Nephron progenitor cell (in vitro differentiated cells): ENCODE measurements at regions not wholly inside any gene's neighbourhood (a gene's known extent, or its start where the extent isn't known, plus 50 kb on each side); places are given as distances from the start of the nearest gene placed in this dataset.

Source experiments
- DNase-seq: peaks from one replicate; pipeline ENCODE4 v3.0.0; 2021
- H3K27ac Mint-ChIP-seq: 2 replicates; pipeline ENCODE4 v1.8.0; 2021; ENCODE audit warnings: mild to moderate bottlenecking, moderate library complexity, mixed read lengths
- H3K27me3 Mint-ChIP-seq: 2 replicates; pipeline ENCODE4 v1.8.0; 2021; ENCODE audit warnings: mild to moderate bottlenecking, low read depth, mixed read lengths; ENCODE audit not compliant: poor library complexity
- H3K36me3 Mint-ChIP-seq: 2 replicates; pipeline ENCODE4 v1.8.0; 2021; ENCODE audit warnings: low read depth, mixed read lengths
- H3K4me1 Mint-ChIP-seq: 2 replicates; pipeline ENCODE4 v1.8.0; 2021; ENCODE audit warnings: mixed read lengths
- H3K4me3 Mint-ChIP-seq: 2 replicates; pipeline ENCODE4 v1.8.0; 2021; ENCODE audit warnings: mild to moderate bottlenecking, moderate library complexity, mixed read lengths
- H3K9me3 Mint-ChIP-seq: 2 replicates; pipeline ENCODE4 v1.8.0; 2021; ENCODE audit warnings: mild to moderate bottlenecking, moderate library complexity, mixed read lengths
- CTCF ChIP-seq: fragments of 200-600 bp; sonication (generic); IDR thresholded peaks from 2 replicates; pipeline ENCODE4 v1.5.0; 2021; ENCODE audit warnings: antibody characterized with exemption

- TF ChIP-seq CTCF: no peak
- Mint-ChIP-seq H3K36me3 (no peaks in the 10 kb centered on the region), H3K27me3 (no peaks in the 10 kb centered on the region), H3K4me3 (no peak overlapping the region), H3K4me1 (no peaks in the 10 kb centered on the region), H3K9me3 (no peaks in the 10 kb centered on the region), H3K27ac (no peak overlapping the region)
- DNase-seq: no peak
Measured at GRCh38 chr2:147100406-147101035, 744.3 kb upstream of the ACVR2A start.

DNA sequence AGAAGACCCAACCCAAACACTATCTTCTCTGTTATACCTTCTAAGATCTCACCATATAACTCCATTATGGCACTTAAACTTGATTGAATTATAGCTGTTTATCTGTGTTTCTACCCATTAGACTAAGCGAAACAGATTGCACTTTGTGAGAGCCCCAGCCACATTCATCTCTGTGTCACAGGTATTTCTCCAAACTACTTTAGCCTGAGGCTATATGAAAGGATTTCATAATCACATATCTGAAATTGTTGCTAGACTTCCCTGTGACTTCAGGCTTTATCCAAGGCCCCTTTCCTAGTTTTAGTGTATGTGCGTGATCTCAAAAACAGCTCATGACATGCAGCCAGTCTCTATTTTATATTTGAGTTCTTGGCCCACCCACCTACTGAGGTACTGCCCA, 745.0 kb upstream of the ACVR2A start:
- no peaks in the 10 kb centered on the region for H3K4me1 Mint-ChIP-seq
- no peak overlapping the region for H3K27ac Mint-ChIP-seq
- no peak for TF ChIP-seq CTCF
- no peaks in the 10 kb centered on the region for H3K36me3 Mint-ChIP-seq
- no peaks in the 10 kb centered on the region for H3K9me3 Mint-ChIP-seq
- no peaks in the 10 kb centered on the region for H3K27me3 Mint-ChIP-seq
- H3K4me3 Mint-ChIP-seq: no peak overlapping the region
- DNase-seq: no peak

DNA sequence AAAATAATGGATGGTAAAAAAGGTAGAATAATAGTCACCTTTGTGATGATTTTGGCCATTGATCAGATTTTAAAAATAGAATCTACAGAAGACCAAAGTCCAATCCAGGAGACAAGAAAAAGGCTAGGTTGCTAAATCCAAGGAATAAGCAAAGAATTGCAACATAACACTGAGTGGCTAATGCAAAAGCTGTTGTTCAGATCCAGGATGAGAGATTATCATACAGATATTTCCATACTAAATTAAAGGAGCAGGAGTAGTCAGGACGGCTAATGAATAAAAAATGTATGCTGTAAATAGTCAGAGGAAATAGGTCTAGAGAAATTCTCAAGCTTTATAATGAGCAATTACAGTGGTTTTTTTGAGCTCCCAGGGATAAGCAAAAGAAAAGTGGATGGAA, 745.9 kb upstream of the ACVR2A start:
- Mint-ChIP-seq H3K4me1 (no peaks in the 10 kb centered on the region), H3K36me3 (no peaks in the 10 kb centered on the region), H3K27me3 (no peaks in the 10 kb centered on the region), H3K27ac (no peak overlapping the region), H3K4me3 (no peak overlapping the region), H3K9me3 (no peaks in the 10 kb centered on the region)
- DNase-seq: no peak
- no peak for TF ChIP-seq CTCF

- TF ChIP-seq CTCF: no peak
- Mint-ChIP-seq H3K4me3 (no peak overlapping the region), H3K27ac (no peak overlapping the region), H3K27me3 (no peaks in the 10 kb centered on the region), H3K4me1 (no peaks in the 10 kb centered on the region), H3K36me3 (no peaks in the 10 kb centered on the region), H3K9me3 (no peaks in the 10 kb centered on the region)
- no peak for DNase-seq
Measured at GRCh38 chr2:147097747-147098146, 747.1 kb upstream of the ACVR2A start.

GRCh38 chr2:147096671-147097070, 748.2 kb upstream of the ACVR2A start:
- H3K9me3 Mint-ChIP-seq: no peaks in the 10 kb centered on the region

More at GRCh38 chr2:147096671-147097070, 748.2 kb upstream of the ACVR2A start:
- Mint-ChIP-seq H3K27ac (no peak overlapping the region), H3K4me3 (no peak overlapping the region), H3K4me1 (no peaks in the 10 kb centered on the region), H3K27me3 (no peaks in the 10 kb centered on the region), H3K36me3 (no peaks in the 10 kb centered on the region)
- TF ChIP-seq CTCF: no peak
- no peak for DNase-seq
